Tibial nerve (tissue), 4 donors: ENCODE measurements at regions not wholly inside any gene's neighbourhood (a gene's known extent, or its start where the extent isn't known, plus 50 kb on each side); places are given as distances from the start of the nearest gene placed in this dataset.

Experiments used
- EP300 ChIP-seq, 2 donors: sonication (generic); formaldehyde crosslinking; IDR thresholded peaks; one replicate each; pipeline ENCODE4 v1.6.1; 2017; ENCODE audit warnings: antibody characterized with exemption in 2 of 2, mild to moderate bottlenecking in 1 of 2
- POLR2A ChIP-seq, 2 donors: fragments of 450-650 bp; IDR thresholded peaks; one replicate each; pipeline ENCODE4 v1.6.1; 2017; ENCODE audit warnings: antibody characterized with exemption in 2 of 2, mild to moderate bottlenecking in 2 of 2, moderate library complexity in 2 of 2
- TF ChIP-seq, protein P1 (sequence below), 5 experiments: fragments of 200-600 bp in 3 of 5; fragments of 450-650 bp in 2 of 5; sonication (generic) in 3 of 5; IDR thresholded peaks; one replicate each; pipeline ENCODE4 v1.5.1; 2016 to 2019; ENCODE audit warnings: antibody characterized with exemption in 5 of 5, mild to moderate bottlenecking in 3 of 5, moderate library complexity in 2 of 5

DNA sequence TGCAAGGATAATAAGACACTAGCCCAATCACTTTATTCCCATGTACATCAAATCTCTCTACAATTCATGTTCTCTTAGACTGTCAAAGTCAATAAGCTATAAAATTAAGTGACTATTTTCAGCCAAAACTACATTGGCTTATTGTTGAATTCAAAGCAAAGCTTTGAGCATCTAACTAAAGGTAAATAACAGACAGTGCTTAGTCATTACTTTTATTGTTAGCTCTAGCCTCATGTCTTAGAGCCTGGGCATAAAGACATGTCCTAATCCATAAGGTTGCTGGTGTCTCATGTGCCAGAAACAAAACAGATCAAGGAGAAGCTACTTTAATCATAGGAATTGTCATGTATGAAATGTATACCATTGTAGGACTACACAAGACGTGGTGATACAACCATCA is 103.1 kb upstream of the UNC5C start:
- TF ChIP-seq, protein P1, sequence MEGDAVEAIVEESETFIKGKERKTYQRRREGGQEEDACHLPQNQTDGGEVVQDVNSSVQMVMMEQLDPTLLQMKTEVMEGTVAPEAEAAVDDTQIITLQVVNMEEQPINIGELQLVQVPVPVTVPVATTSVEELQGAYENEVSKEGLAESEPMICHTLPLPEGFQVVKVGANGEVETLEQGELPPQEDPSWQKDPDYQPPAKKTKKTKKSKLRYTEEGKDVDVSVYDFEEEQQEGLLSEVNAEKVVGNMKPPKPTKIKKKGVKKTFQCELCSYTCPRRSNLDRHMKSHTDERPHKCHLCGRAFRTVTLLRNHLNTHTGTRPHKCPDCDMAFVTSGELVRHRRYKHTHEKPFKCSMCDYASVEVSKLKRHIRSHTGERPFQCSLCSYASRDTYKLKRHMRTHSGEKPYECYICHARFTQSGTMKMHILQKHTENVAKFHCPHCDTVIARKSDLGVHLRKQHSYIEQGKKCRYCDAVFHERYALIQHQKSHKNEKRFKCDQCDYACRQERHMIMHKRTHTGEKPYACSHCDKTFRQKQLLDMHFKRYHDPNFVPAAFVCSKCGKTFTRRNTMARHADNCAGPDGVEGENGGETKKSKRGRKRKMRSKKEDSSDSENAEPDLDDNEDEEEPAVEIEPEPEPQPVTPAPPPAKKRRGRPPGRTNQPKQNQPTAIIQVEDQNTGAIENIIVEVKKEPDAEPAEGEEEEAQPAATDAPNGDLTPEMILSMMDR (IDR thresholded peaks at IDR 0.05) = no peak
- TF ChIP-seq POLR2A (IDR thresholded peaks at IDR 0.05) = no peak
- TF ChIP-seq EP300 (IDR thresholded peaks at IDR 0.05) = no peak
